Astrocyte of the cerebellum (primary cell): ENCODE measurements at regions not wholly inside any gene's neighbourhood (a gene's known extent, or its start where the extent isn't known, plus 50 kb on each side); places are given as distances from the start of the nearest gene placed in this dataset.
"Not testable (repeated sequence)": the region's sequence is repeated elsewhere in the genome, so short reads cannot be mapped to it uniquely, and the experiment has no call there.

Experiments used
- DNase-seq: peaks from one replicate; pipeline ENCODE4 v3.0.0-alpha.2; 2011; ENCODE audit warnings: low read depth
- H3K4me3 ChIP-seq: 2 replicates; pipeline ENCODE4 v1.5.1; 2011; ENCODE audit warnings: mild to moderate bottlenecking, low read depth, low read length, moderate library complexity
- CTCF ChIP-seq: IDR thresholded peaks from 2 replicates; pipeline ENCODE4 v1.5.1; 2012; ENCODE audit warnings: low read length, low read depth, moderate library complexity, mild to moderate bottlenecking; ENCODE audit errors: missing control alignments
- in situ Hi-C: cut with HindIII; loops from 2 replicates; pipeline ENCODE4 v1.10.0; 2017; ENCODE audit warnings: low sequenced_read_pairs

- TF ChIP-seq CTCF: peak; percentile 8
- H3K4me3 ChIP-seq: no peak overlapping the region
- in situ Hi-C loops: no loop called here
- peak; percentile 89 for DNase-seq
Measured at GRCh38 chr4:147103403-147103946, 157.8 kb upstream of the TTC29 start.

- TF ChIP-seq CTCF: no peak
- DNase-seq: no peak
- no peak overlapping the region for H3K4me3 ChIP-seq
- in situ Hi-C loops: no loop called here
Measured at GRCh38 chr4:147104768-147105167, 159.1 kb upstream of the TTC29 start.

GRCh38 chr4:147108409-147108808 lies 162.7 kb upstream of the TTC29 start:
- in situ Hi-C loops: no loop called here
- no peak overlapping the region for H3K4me3 ChIP-seq
- no peak for DNase-seq
- no peak for TF ChIP-seq CTCF

- no peak for DNase-seq
- H3K4me3 ChIP-seq: no peak overlapping the region
- in situ Hi-C loops: loop anchor here (5.0 kb wide), 1 partner anchor 758 kb away; no protein-coding TSS in a partner anchor
- no peak for TF ChIP-seq CTCF
Measured at GRCh38 chr4:147109800-147110199, 164.1 kb upstream of the TTC29 start.

GRCh38 chr4:147110473-147111367 lies 165.1 kb upstream of the TTC29 start:
- peak; percentile 0 for TF ChIP-seq CTCF
- DNase-seq: no peak
- no peak overlapping the region for H3K4me3 ChIP-seq
- in situ Hi-C loops: loop anchor here (5.0 kb wide), 1 partner anchor 757 kb away; no protein-coding TSS in a partner anchor

GRCh38 chr4:147112196-147112595 lies 166.5 kb upstream of the TTC29 start:
- not testable (repeated sequence) for H3K4me3 ChIP-seq, DNase-seq
- in situ Hi-C loops: loop anchor here (5.0 kb wide), 1 partner anchor 755 kb away; no protein-coding TSS in a partner anchor

- H3K4me3 ChIP-seq: no peak overlapping the region
- in situ Hi-C loops: no loop called here
- no peak for TF ChIP-seq CTCF
- DNase-seq: no peak
Measured at GRCh38 chr4:147117431-147117830, 171.8 kb upstream of the TTC29 start.
